ENCODE measurements at regions not wholly inside any gene's neighbourhood (a gene's known extent, or its start where the extent isn't known, plus 50 kb on each side); places are given as distances from the start of the nearest gene placed in this dataset.
"Not testable (repeated sequence)": the region's sequence is repeated elsewhere in the genome, so short reads cannot be mapped to it uniquely, and the experiment has no call there.

- no peaks in the 10 kb centered on the region for H3K36me3 ChIP-seq (replicated peaks in 1 of 2; ENCODE audit: control insufficient read depth in 2 of 2, insufficient read depth in 2 of 2, low read length in 2 of 2)
- H3K9ac ChIP-seq (ENCODE audit: low read depth, low read length, poor library complexity) = no peak overlapping the region
- no peak overlapping the region for H4K8ac ChIP-seq (ENCODE audit: low read depth, low read length)
- no peak overlapping the region for H2BK120ac ChIP-seq (ENCODE audit: low read depth, low read length)
- H3K27me3 ChIP-seq (ENCODE audit: control insufficient read depth in 3 of 3, insufficient read depth in 3 of 3, low read depth in 1 of 3, low read length in 3 of 3) = no peaks in the 10 kb centered on the region
- H3K4me1 ChIP-seq (ENCODE audit: control insufficient read depth in 2 of 2, insufficient read depth in 1 of 2, low read depth in 1 of 2, low read length in 2 of 2) = peaks cover 0 to 1% of the 10 kb centered on the region in 2 donors
- H4K91ac ChIP-seq (ENCODE audit: low read depth, low read length, poor library complexity) = no peak overlapping the region
- no peak overlapping the region for H3K23ac ChIP-seq (ENCODE audit: low read depth, low read length, poor library complexity)
- no peak overlapping the region for H2BK5ac ChIP-seq (ENCODE audit: low read length)
- H2BK12ac ChIP-seq (ENCODE audit: low read length) = no peak overlapping the region
- H2AK5ac ChIP-seq (ENCODE audit: low read depth, low read length) = no peak overlapping the region
- no peaks in the 10 kb centered on the region for H3K79me1 ChIP-seq (ENCODE audit: low read depth, low read length)
- H3K14ac ChIP-seq (ENCODE audit: low read length) = no peak overlapping the region
- H2BK15ac ChIP-seq (ENCODE audit: low read length) = no peak overlapping the region
- no peak overlapping the region for H3K27ac ChIP-seq (replicated peaks; ENCODE audit: low read length)
- H3K4me2 ChIP-seq (ENCODE audit: insufficient read depth, low read length, poor library complexity, severe bottlenecking) = no peak overlapping the region
- H3K4me3 ChIP-seq (ENCODE audit: low read length in 2 of 2) = no peak overlapping the region
- H3K4ac ChIP-seq (ENCODE audit: low read length) = no peak overlapping the region
- H2AFZ ChIP-seq (ENCODE audit: low read length) = no peak overlapping the region
- no peaks in the 10 kb centered on the region for H3K9me3 ChIP-seq (replicated peaks in 1 of 2; ENCODE audit: control insufficient read depth in 2 of 2, insufficient read depth in 1 of 2, low read depth in 1 of 2, low read length in 2 of 2)
- no CpG with 5 or more reads among the region's 2 CpGs for WGBS, 2 donors (ENCODE audit: extremely low coverage in 2 of 2, insufficient read length in 2 of 2, insufficient replicate concordance in 1 of 2)
- no peak overlapping the region for H3K18ac ChIP-seq (ENCODE audit: low read length)
- no peak for DNase-seq (ENCODE audit: low spot score)
Measured at GRCh38 chr11:33529461-33529860, 171.2 kb downstream of the C11orf91 start.

DNA sequence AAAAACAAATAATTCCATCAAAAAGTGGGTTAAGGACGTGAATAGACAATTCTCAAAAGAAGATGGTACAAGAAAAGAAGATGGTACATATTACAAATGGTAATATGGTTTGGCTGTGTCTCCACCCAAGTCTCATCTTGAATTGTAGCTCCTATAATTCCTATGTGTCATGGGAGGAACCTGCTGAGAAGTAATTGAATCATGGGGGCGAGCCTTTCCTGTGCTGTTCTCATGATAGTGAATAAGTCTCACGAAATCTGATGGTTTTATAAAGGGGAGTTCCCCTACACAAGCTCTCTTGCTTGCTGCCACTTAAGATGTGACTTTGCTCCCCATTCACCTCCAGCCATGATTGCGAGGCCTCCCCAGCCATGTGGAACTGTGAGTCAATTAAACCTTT lies 172.9 kb downstream of the C11orf91 start:
- not testable (repeated sequence) for H3K23ac ChIP-seq (ENCODE audit: low read depth, low read length, poor library complexity); H4K8ac ChIP-seq (ENCODE audit: low read depth, low read length); H3K27ac ChIP-seq (replicated peaks; ENCODE audit: low read length); H2BK5ac ChIP-seq (ENCODE audit: low read length); H2BK15ac ChIP-seq (ENCODE audit: low read length); H2AK5ac ChIP-seq (ENCODE audit: low read depth, low read length); DNase-seq (ENCODE audit: low spot score); H2AFZ ChIP-seq (ENCODE audit: low read length); H3K79me1 ChIP-seq (ENCODE audit: low read depth, low read length); H4K91ac ChIP-seq (ENCODE audit: low read depth, low read length, poor library complexity); H3K18ac ChIP-seq (ENCODE audit: low read length); H3K27me3 ChIP-seq (ENCODE audit: control insufficient read depth in 3 of 3, insufficient read depth in 3 of 3, low read depth in 1 of 3, low read length in 3 of 3); H3K9ac ChIP-seq (ENCODE audit: low read depth, low read length, poor library complexity); H2BK120ac ChIP-seq (ENCODE audit: low read depth, low read length); H2BK12ac ChIP-seq (ENCODE audit: low read length); H3K4me1 ChIP-seq (ENCODE audit: control insufficient read depth in 2 of 2, insufficient read depth in 1 of 2, low read depth in 1 of 2, low read length in 2 of 2); H3K4me3 ChIP-seq (ENCODE audit: low read length in 2 of 2); H3K36me3 ChIP-seq (replicated peaks in 1 of 2; ENCODE audit: control insufficient read depth in 2 of 2, insufficient read depth in 2 of 2, low read length in 2 of 2); H3K4ac ChIP-seq (ENCODE audit: low read length); H3K9me3 ChIP-seq (replicated peaks in 1 of 2; ENCODE audit: control insufficient read depth in 2 of 2, insufficient read depth in 1 of 2, low read depth in 1 of 2, low read length in 2 of 2); H3K14ac ChIP-seq (ENCODE audit: low read length); H3K4me2 ChIP-seq (ENCODE audit: insufficient read depth, low read length, poor library complexity, severe bottlenecking)
- no CpG with 5 or more reads among the region's 4 CpGs for WGBS, 2 donors (ENCODE audit: extremely low coverage in 2 of 2, insufficient read length in 2 of 2, insufficient replicate concordance in 1 of 2)

DNA sequence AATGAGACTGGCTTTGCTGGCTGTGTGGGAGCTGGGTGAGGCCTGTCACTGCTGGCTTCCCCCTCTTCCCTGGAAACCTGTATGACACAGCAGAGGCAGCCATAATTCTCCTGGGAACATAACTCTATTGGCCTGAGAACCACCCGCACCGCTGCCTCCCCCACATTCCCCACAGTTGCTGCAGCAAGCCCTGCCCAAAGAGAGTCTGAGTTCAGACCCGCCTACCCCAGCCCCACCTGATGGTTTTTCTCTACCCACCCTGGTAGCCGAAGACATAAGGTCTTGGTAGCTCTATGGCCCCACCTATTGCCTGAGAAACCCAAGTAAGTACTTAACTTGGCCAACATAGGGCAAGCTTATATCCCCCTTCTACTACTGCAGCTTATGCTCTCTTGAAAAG lies 174.8 kb downstream of the C11orf91 start:
- Histone ChIP-seq H2AK5ac (ENCODE audit: low read depth, low read length) (no peak overlapping the region), H2BK120ac (ENCODE audit: low read depth, low read length) (no peak overlapping the region), H3K79me1 (ENCODE audit: low read depth, low read length) (no peaks in the 10 kb centered on the region), H3K4ac (ENCODE audit: low read length) (no peak overlapping the region), H3K9ac (ENCODE audit: low read depth, low read length, poor library complexity) (no peak overlapping the region), H3K4me1 (ENCODE audit: control insufficient read depth in 2 of 2, insufficient read depth in 1 of 2, low read depth in 1 of 2, low read length in 2 of 2) (no peaks in the 10 kb centered on the region), H2BK5ac (ENCODE audit: low read length) (no peak overlapping the region), H2BK12ac (ENCODE audit: low read length) (no peak overlapping the region), H3K27me3 (ENCODE audit: control insufficient read depth in 3 of 3, insufficient read depth in 3 of 3, low read depth in 1 of 3, low read length in 3 of 3) (no peaks in the 10 kb centered on the region), H3K36me3 (replicated peaks in 1 of 2; ENCODE audit: control insufficient read depth in 2 of 2, insufficient read depth in 2 of 2, low read length in 2 of 2) (no peaks in the 10 kb centered on the region), H3K4me3 (ENCODE audit: low read length in 2 of 2) (no peak overlapping the region), H3K18ac (ENCODE audit: low read length) (no peak overlapping the region), H3K9me3 (replicated peaks in 1 of 2; ENCODE audit: control insufficient read depth in 2 of 2, insufficient read depth in 1 of 2, low read depth in 1 of 2, low read length in 2 of 2) (no peaks in the 10 kb centered on the region), H3K4me2 (ENCODE audit: insufficient read depth, low read length, poor library complexity, severe bottlenecking) (no peak overlapping the region), H2BK15ac (ENCODE audit: low read length) (no peak overlapping the region), H3K27ac (replicated peaks; ENCODE audit: low read length) (no peak overlapping the region), H4K91ac (ENCODE audit: low read depth, low read length, poor library complexity) (no peak overlapping the region), H2AFZ (ENCODE audit: low read length) (no peak overlapping the region), H3K23ac (ENCODE audit: low read depth, low read length, poor library complexity) (no peak overlapping the region), H3K14ac (ENCODE audit: low read length) (no peak overlapping the region), H4K8ac (ENCODE audit: low read depth, low read length) (no peak overlapping the region)
- DNase-seq (ENCODE audit: low spot score) = no peak
- no CpG with 5 or more reads among the region's 4 CpGs for WGBS, 2 donors (ENCODE audit: extremely low coverage in 2 of 2, insufficient read length in 2 of 2, insufficient replicate concordance in 1 of 2)

GRCh38 chr11:33521384-33521783 lies 179.2 kb downstream of the C11orf91 start:
- WGBS, 2 donors (ENCODE audit: extremely low coverage in 2 of 2, insufficient read length in 2 of 2, insufficient replicate concordance in 1 of 2) = no CpG with 5 or more reads among the region's 3 CpGs
- no peak overlapping the region for H2BK15ac ChIP-seq (ENCODE audit: low read length)
- H2BK120ac ChIP-seq (ENCODE audit: low read depth, low read length) = no peak overlapping the region
- H3K23ac ChIP-seq (ENCODE audit: low read depth, low read length, poor library complexity) = no peak overlapping the region
- no peaks in the 10 kb centered on the region for H3K4me1 ChIP-seq (ENCODE audit: control insufficient read depth in 2 of 2, insufficient read depth in 1 of 2, low read depth in 1 of 2, low read length in 2 of 2)
- no peak overlapping the region for H2BK12ac ChIP-seq (ENCODE audit: low read length)
- H4K91ac ChIP-seq (ENCODE audit: low read depth, low read length, poor library complexity) = no peak overlapping the region
- H3K9ac ChIP-seq (ENCODE audit: low read depth, low read length, poor library complexity) = no peak overlapping the region
- H2BK5ac ChIP-seq (ENCODE audit: low read length) = no peak overlapping the region
- no peak overlapping the region for H2AK5ac ChIP-seq (ENCODE audit: low read depth, low read length)
- no peak overlapping the region for H3K18ac ChIP-seq (ENCODE audit: low read length)
- H3K4me2 ChIP-seq (ENCODE audit: insufficient read depth, low read length, poor library complexity, severe bottlenecking) = no peak overlapping the region
- DNase-seq (ENCODE audit: low spot score) = no peak
- no peak overlapping the region for H4K8ac ChIP-seq (ENCODE audit: low read depth, low read length)
- H3K27ac ChIP-seq (replicated peaks; ENCODE audit: low read length) = no peak overlapping the region
- H3K4me3 ChIP-seq (ENCODE audit: low read length in 2 of 2) = no peak overlapping the region
- no peaks in the 10 kb centered on the region for H3K9me3 ChIP-seq (replicated peaks in 1 of 2; ENCODE audit: control insufficient read depth in 2 of 2, insufficient read depth in 1 of 2, low read depth in 1 of 2, low read length in 2 of 2)
- no peaks in the 10 kb centered on the region for H3K36me3 ChIP-seq (replicated peaks in 1 of 2; ENCODE audit: control insufficient read depth in 2 of 2, insufficient read depth in 2 of 2, low read length in 2 of 2)
- H3K14ac ChIP-seq (ENCODE audit: low read length) = no peak overlapping the region
- no peaks in the 10 kb centered on the region for H3K79me1 ChIP-seq (ENCODE audit: low read depth, low read length)
- H2AFZ ChIP-seq (ENCODE audit: low read length) = no peak overlapping the region
- no peaks in the 10 kb centered on the region for H3K27me3 ChIP-seq (ENCODE audit: control insufficient read depth in 3 of 3, insufficient read depth in 3 of 3, low read depth in 1 of 3, low read length in 3 of 3)
- no peak overlapping the region for H3K4ac ChIP-seq (ENCODE audit: low read length)
